Gastrocnemius medialis (tissue), 4 donors: ENCODE measurements at regions not wholly inside any gene's neighbourhood (a gene's known extent, or its start where the extent isn't known, plus 50 kb on each side); places are given as distances from the start of the nearest gene placed in this dataset.

Source experiments
- ATAC-seq, 2 donors: fragments of 150-250 bp; one replicate each; pipeline ENCODE4 v1.9.1; 2016
- DNase-seq, 2 donors: peaks; one replicate each; pipeline ENCODE4 v3.0.0-alpha.2; 2019
- H3K27ac ChIP-seq, 4 donors: fragments of 200-600 bp; sonication (generic); 1 replicate in 1 of 4; 2 replicates in 3 of 4; pipeline ENCODE4 v1.5.1; 2016 to 2018; ENCODE audit warnings: mild to moderate bottlenecking in 2 of 4, moderate library complexity in 1 of 4
- H3K27me3 ChIP-seq, 3 donors: fragments of 200-600 bp; sonication (generic) in 2 of 3; 1 replicate in 1 of 3; 2 replicates in 2 of 3; pipeline versions ENCODE4 v1.5.1 to v1.6.0; 2016 to 2019; ENCODE audit warnings: mild to moderate bottlenecking in 1 of 3, moderate library complexity in 1 of 3
- H3K36me3 ChIP-seq, 2 donors: fragments of 200-600 bp; sonication (generic) in 1 of 2; one replicate each; pipeline ENCODE4 v1.5.1; 2017 to 2018
- H3K4me1 ChIP-seq, 2 donors: fragments of 200-600 bp; sonication (generic) in 1 of 2; one replicate each; pipeline ENCODE4 v1.5.1; 2016 to 2017; ENCODE audit warnings: mild to moderate bottlenecking in 2 of 2
- H3K4me3 ChIP-seq, 4 donors: fragments of 200-600 bp; sonication (generic) in 3 of 4; 1 replicate in 1 of 4; 2 replicates in 3 of 4; pipeline ENCODE4 v1.5.1; 2016 to 2019; ENCODE audit warnings: mild to moderate bottlenecking in 2 of 4
- H3K9me3 ChIP-seq, 3 donors: fragments of 200-600 bp; sonication (generic) in 2 of 3; 1 replicate in 1 of 3; 2 replicates in 2 of 3; pipeline ENCODE4 v1.5.1; 2016 to 2019
- CTCF ChIP-seq, 5 experiments: fragments of 450-650 bp in 3 of 5; fragments of 200-600 bp in 2 of 5; sonication (generic) in 2 of 5; IDR thresholded peaks in 4 of 5; conservative IDR thresholded peaks in 1 of 5; 1 replicate in 4 of 5; 2 replicates in 1 of 5; pipeline ENCODE4 v1.5.1; 2016 to 2019; ENCODE audit warnings: antibody characterized with exemption in 5 of 5, mild to moderate bottlenecking in 3 of 5, moderate library complexity in 3 of 5
- POLR2A ChIP-seq, 2 donors: fragments of 450-650 bp; IDR thresholded peaks; one replicate each; pipeline ENCODE4 v1.6.1; 2017; ENCODE audit warnings: antibody characterized with exemption in 2 of 2, mild to moderate bottlenecking in 2 of 2, moderate library complexity in 2 of 2
- in situ Hi-C, 4 donors: fragments of 200-750 bp; cut with MboI; loops; one replicate each; pipeline versions ENCODE4 v1.15.0 to v1.8.0; 2017; ENCODE audit warnings: low sequenced_read_pairs in 4 of 4
- intact Hi-C: fragments of 100-400 bp; cut with DNase I; formaldehyde crosslinking; loops from one replicate; pipeline ENCODE4 v1.15.1; 2023; ENCODE audit warnings: low total_unique reads

GRCh38 chr6:26159357-26160273, 72.4 kb downstream of the HFE start:
- no peaks in the 10 kb centered on the region for H3K36me3 ChIP-seq
- H3K27ac ChIP-seq: peak overlapping the region in 3 of 4 donors; percentile 92 to 97 (median 94)
- DNase-seq (no peak), ATAC-seq (no peak)
- intact Hi-C loops: loop anchor here (2.0 to 10.0 kb wide), 4 partner anchors 375 to 1653 kb away; partner anchors contain the start of genes HMGN4 and ZNF184
- H3K27me3 ChIP-seq: no peaks in the 10 kb centered on the region
- H3K9me3 ChIP-seq: no peaks in the 10 kb centered on the region
- peak overlapping the region; percentile 60 to 95 (median 68) for H3K4me3 ChIP-seq
- in situ Hi-C loops: loop anchor here in 3 of 4 donors (5.0 to 25.0 kb wide), 2 partner anchors 37 to 978 kb away; a partner anchor contains a TSS
- H3K4me1 ChIP-seq: peaks cover 11 to 23% of the 10 kb centered on the region in 2 donors
- TF ChIP-seq CTCF (IDR thresholded peaks at IDR 0.05 in 4 of 5, conservative IDR thresholded peaks at IDR 0.05 in 1 of 5) (no peak), POLR2A (IDR thresholded peaks at IDR 0.05) (no peak)

GRCh38 chr6:26161322-26161721, 74.1 kb downstream of the HFE start:
- Histone ChIP-seq H3K4me1 (peaks cover 6 to 15% of the 10 kb centered on the region in 2 donors), H3K27me3 (no peaks in the 10 kb centered on the region), H3K4me3 (no peak overlapping the region), H3K27ac (no peak overlapping the region), H3K36me3 (no peaks in the 10 kb centered on the region), H3K9me3 (no peaks in the 10 kb centered on the region)
- ATAC-seq (no peak), DNase-seq (no peak)
- TF ChIP-seq POLR2A (IDR thresholded peaks at IDR 0.05) (no peak), CTCF (IDR thresholded peaks at IDR 0.05 in 4 of 5, conservative IDR thresholded peaks at IDR 0.05 in 1 of 5) (no peak)
- intact Hi-C loops: loop anchor here (5.0 kb wide), 1 partner anchor 1651 kb away; a partner anchor contains a TSS
- in situ Hi-C loops: loop anchor here in 1 of 4 donors (25.0 kb wide), 1 partner anchor 976 kb away; a partner anchor contains a TSS

GRCh38 chr6:26162399-26162798, 75.2 kb downstream of the HFE start:
- no peak overlapping the region for H3K4me3 ChIP-seq
- ATAC-seq: no peak
- no peaks in the 10 kb centered on the region for H3K9me3 ChIP-seq
- intact Hi-C loops (loop anchor here (5.0 kb wide), 1 partner anchor 1650 kb away; a partner anchor contains a TSS), in situ Hi-C loops (loop anchor here in 1 of 4 donors (25.0 kb wide), 1 partner anchor 975 kb away; a partner anchor contains a TSS)
- TF ChIP-seq CTCF (IDR thresholded peaks at IDR 0.05 in 4 of 5, conservative IDR thresholded peaks at IDR 0.05 in 1 of 5): no peak
- TF ChIP-seq POLR2A (IDR thresholded peaks at IDR 0.05): no peak
- H3K36me3 ChIP-seq: no peaks in the 10 kb centered on the region
- DNase-seq: no peak
- no peaks in the 10 kb centered on the region for H3K27me3 ChIP-seq
- H3K27ac ChIP-seq: no peak overlapping the region
- H3K4me1 ChIP-seq: peaks cover 6 to 12% of the 10 kb centered on the region in 2 donors

GRCh38 chr6:26163427-26164119, 76.3 kb downstream of the HFE start:
- peaks cover 6 to 10% of the 10 kb centered on the region in 2 donors for H3K4me1 ChIP-seq
- DNase-seq (no peak), ATAC-seq (no peak)
- intact Hi-C loops (loop anchor here (5.0 kb wide), 1 partner anchor 1649 kb away; a partner anchor contains a TSS), in situ Hi-C loops (loop anchor here in 1 of 4 donors (25.0 kb wide), 1 partner anchor 974 kb away; a partner anchor contains a TSS)
- no peaks in the 10 kb centered on the region for H3K9me3 ChIP-seq
- no peak overlapping the region for H3K4me3 ChIP-seq
- no peaks in the 10 kb centered on the region for H3K27me3 ChIP-seq
- TF ChIP-seq CTCF (IDR thresholded peaks at IDR 0.05 in 4 of 5, conservative IDR thresholded peaks at IDR 0.05 in 1 of 5) (no peak), POLR2A (IDR thresholded peaks at IDR 0.05) (no peak)
- H3K27ac ChIP-seq: no peak overlapping the region
- H3K36me3 ChIP-seq: no peaks in the 10 kb centered on the region
